KMS-11 (cell line): ENCODE measurements at regions not wholly inside any gene's neighbourhood (a gene's known extent, or its start where the extent isn't known, plus 50 kb on each side); places are given as distances from the start of the nearest gene placed in this dataset.

Source experiments
- H2AFZ ChIP-seq: fragments of 200-600 bp; sonication (generic); 2 replicates; pipeline ENCODE4 v1.6.1; 2016; ENCODE audit warnings: antibody characterized with exemption, mixed run types, low read depth
- H3K27ac ChIP-seq: fragments of 200-600 bp; sonication (generic); 2 replicates; pipeline ENCODE4 v1.6.1; 2016; ENCODE audit warnings: mild to moderate bottlenecking, mixed run types
- H3K27me3 ChIP-seq: fragments of 200-600 bp; sonication (generic); 2 replicates; pipeline ENCODE4 v1.6.1; 2017; ENCODE audit warnings: mild to moderate bottlenecking, low read depth, mixed run types, moderate library complexity; ENCODE audit not compliant: insufficient read depth
- H3K36me3 ChIP-seq: fragments of 200-600 bp; sonication (generic); 2 replicates; pipeline ENCODE4 v1.6.1; 2017; ENCODE audit warnings: mild to moderate bottlenecking, mixed run types; ENCODE audit not compliant: insufficient read depth
- H3K4me1 ChIP-seq: fragments of 200-600 bp; sonication (generic); 2 replicates; pipeline ENCODE4 v1.6.1; 2016; ENCODE audit warnings: mild to moderate bottlenecking, low read depth, mixed run types; ENCODE audit not compliant: poor library complexity, severe bottlenecking
- H3K4me2 ChIP-seq: fragments of 200-600 bp; sonication (generic); 2 replicates; pipeline ENCODE4 v1.7.0; 2016; ENCODE audit warnings: mild to moderate bottlenecking, mixed run types
- H3K4me3 ChIP-seq: fragments of 200-600 bp; sonication (generic); IDR thresholded peaks from 2 replicates; pipeline ENCODE4 v1.6.1; 2017; ENCODE audit warnings: low read depth, low read length, mixed read lengths; ENCODE audit not compliant: insufficient read depth
- H3K79me2 ChIP-seq: fragments of 200-600 bp; sonication (generic); 2 replicates; pipeline ENCODE4 v1.6.1; 2016; ENCODE audit warnings: low read depth, mixed run types; ENCODE audit not compliant: insufficient read depth
- H3K9ac ChIP-seq: fragments of 200-600 bp; sonication (generic); 2 replicates; pipeline ENCODE4 v1.6.1; 2016; ENCODE audit warnings: mild to moderate bottlenecking, mixed run types
- H4K20me1 ChIP-seq: fragments of 200-600 bp; sonication (generic); 2 replicates; pipeline ENCODE4 v1.6.1; 2016; ENCODE audit warnings: mild to moderate bottlenecking, mixed run types; ENCODE audit not compliant: insufficient read depth
- TF ChIP-seq, protein P1 (sequence below): fragments of 200-600 bp; sonication (generic); conservative IDR thresholded peaks from 2 replicates; pipeline ENCODE4 v1.6.1; 2017; ENCODE audit warnings: low read depth, mild to moderate bottlenecking, antibody characterized with exemption, low read length, moderate library complexity, mixed read lengths

GRCh38 chr11:97107604-97108003 lies 717.8 kb downstream of the JRKL start:
- Histone ChIP-seq H2AFZ (no peak overlapping the region), H4K20me1 (no peaks in the 10 kb centered on the region), H3K27ac (no peak overlapping the region), H3K4me1 (no peaks in the 10 kb centered on the region), H3K36me3 (no peaks in the 10 kb centered on the region), H3K4me3 (no peak overlapping the region), H3K79me2 (no peaks in the 10 kb centered on the region), H3K4me2 (no peak overlapping the region), H3K9ac (no peak overlapping the region), H3K27me3 (no peaks in the 10 kb centered on the region)
- TF ChIP-seq, protein P1, sequence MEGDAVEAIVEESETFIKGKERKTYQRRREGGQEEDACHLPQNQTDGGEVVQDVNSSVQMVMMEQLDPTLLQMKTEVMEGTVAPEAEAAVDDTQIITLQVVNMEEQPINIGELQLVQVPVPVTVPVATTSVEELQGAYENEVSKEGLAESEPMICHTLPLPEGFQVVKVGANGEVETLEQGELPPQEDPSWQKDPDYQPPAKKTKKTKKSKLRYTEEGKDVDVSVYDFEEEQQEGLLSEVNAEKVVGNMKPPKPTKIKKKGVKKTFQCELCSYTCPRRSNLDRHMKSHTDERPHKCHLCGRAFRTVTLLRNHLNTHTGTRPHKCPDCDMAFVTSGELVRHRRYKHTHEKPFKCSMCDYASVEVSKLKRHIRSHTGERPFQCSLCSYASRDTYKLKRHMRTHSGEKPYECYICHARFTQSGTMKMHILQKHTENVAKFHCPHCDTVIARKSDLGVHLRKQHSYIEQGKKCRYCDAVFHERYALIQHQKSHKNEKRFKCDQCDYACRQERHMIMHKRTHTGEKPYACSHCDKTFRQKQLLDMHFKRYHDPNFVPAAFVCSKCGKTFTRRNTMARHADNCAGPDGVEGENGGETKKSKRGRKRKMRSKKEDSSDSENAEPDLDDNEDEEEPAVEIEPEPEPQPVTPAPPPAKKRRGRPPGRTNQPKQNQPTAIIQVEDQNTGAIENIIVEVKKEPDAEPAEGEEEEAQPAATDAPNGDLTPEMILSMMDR: no peak

DNA sequence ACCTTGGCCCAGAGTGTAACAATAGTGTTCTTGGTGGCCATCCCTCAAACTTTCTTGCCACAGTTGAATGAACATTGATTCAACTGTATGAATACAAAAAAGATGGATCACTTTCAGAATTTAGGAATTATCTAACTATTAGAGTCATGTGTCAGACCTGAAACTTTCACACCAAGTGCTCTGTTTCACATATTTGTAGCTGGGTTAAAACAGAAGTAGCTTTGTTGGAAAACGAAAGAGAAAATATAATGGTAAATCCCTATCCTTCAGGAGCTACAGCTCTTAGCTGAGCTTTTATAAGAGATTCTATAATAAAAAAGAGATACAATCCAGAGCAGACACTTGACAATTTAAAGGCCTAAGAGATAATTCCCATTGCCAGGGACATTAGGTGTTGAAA lies 719.3 kb downstream of the JRKL start:
- no peaks in the 10 kb centered on the region for H3K27me3 ChIP-seq
- no peaks in the 10 kb centered on the region for H3K36me3 ChIP-seq
- no peaks in the 10 kb centered on the region for H4K20me1 ChIP-seq
- H3K27ac ChIP-seq: no peak overlapping the region
- no peaks in the 10 kb centered on the region for H3K4me1 ChIP-seq
- no peaks in the 10 kb centered on the region for H3K79me2 ChIP-seq
- H3K9ac ChIP-seq: no peak overlapping the region
- no peak overlapping the region for H3K4me3 ChIP-seq
- no peak overlapping the region for H2AFZ ChIP-seq
- TF ChIP-seq, protein P1: no peak
- H3K4me2 ChIP-seq: no peak overlapping the region

DNA sequence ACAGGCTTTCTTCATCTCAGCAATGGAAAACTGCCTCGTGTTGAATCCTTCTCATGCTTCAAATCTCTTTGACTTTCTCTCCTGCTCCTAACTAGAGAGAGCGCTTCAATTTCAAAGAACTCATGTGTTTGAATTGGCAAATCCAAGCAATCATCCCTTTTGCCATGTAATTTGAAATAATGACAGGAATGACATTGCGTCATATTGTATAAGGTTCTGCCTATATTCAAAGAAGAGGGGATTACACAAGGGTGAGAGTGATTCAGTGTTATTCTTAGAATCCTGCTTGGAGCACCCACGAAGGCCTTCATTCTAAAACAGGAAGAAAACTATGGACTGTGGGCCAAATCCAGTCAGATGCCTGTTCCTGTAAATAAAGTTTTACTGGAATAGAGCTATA lies 720.6 kb downstream of the JRKL start:
- Histone ChIP-seq H3K27me3 (no peaks in the 10 kb centered on the region), H3K36me3 (no peaks in the 10 kb centered on the region), H3K9ac (no peak overlapping the region), H3K79me2 (no peaks in the 10 kb centered on the region), H3K4me3 (no peak overlapping the region), H4K20me1 (no peaks in the 10 kb centered on the region), H3K27ac (no peak overlapping the region), H3K4me1 (no peaks in the 10 kb centered on the region), H2AFZ (no peak overlapping the region), H3K4me2 (no peak overlapping the region)
- TF ChIP-seq, protein P1: no peak

DNA sequence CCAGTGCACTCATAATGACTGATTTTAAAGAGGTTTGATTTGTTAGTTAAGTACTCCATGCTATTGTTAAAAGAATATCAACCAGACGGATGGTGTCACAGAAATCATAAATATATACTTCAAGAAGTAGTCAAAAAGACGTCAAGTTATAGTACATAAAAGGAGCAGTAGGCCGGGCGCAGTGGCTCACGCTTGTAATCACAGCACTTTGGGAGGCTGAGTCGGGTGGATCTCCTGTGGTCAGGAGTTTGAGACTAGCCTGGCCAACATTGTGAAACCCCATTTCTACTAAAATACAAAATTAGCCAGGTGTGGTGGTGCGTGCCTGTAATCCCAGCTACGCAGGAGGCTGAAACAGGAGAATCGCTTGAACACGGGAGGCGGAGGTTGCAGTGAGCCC lies 721.7 kb downstream of the JRKL start:
- no peaks in the 10 kb centered on the region for H3K36me3 ChIP-seq

More for the DNA sequence above, 721.7 kb downstream of the JRKL start:
- H3K9ac ChIP-seq: no peak overlapping the region
- TF ChIP-seq, protein P1: no peak
- no peaks in the 10 kb centered on the region for H3K27me3 ChIP-seq
- no peak overlapping the region for H2AFZ ChIP-seq
- no peak overlapping the region for H3K4me3 ChIP-seq
- H3K27ac ChIP-seq: no peak overlapping the region
- no peaks in the 10 kb centered on the region for H3K4me1 ChIP-seq
- no peaks in the 10 kb centered on the region for H3K79me2 ChIP-seq
- no peak overlapping the region for H3K4me2 ChIP-seq
- no peaks in the 10 kb centered on the region for H4K20me1 ChIP-seq
